Fibroblast of the aortic adventitia (primary cell): ENCODE measurements at regions not wholly inside any gene's neighbourhood (a gene's known extent, or its start where the extent isn't known, plus 50 kb on each side); places are given as distances from the start of the nearest gene placed in this dataset.

Experiments used
- DNase-seq: peaks from one replicate; pipeline ENCODE4 v3.0.0-alpha.2; 2010; ENCODE audit warnings: low read depth
- H3K4me3 ChIP-seq: 2 replicates; pipeline ENCODE4 v1.5.1; 2011; ENCODE audit warnings: low read depth, mild to moderate bottlenecking, control low read depth, low read length, moderate library complexity
- CTCF ChIP-seq: IDR thresholded peaks from 2 replicates; pipeline ENCODE4 v1.5.1; 2011; ENCODE audit warnings: mild to moderate bottlenecking, low read length, control low read depth, inconsistent platforms; ENCODE audit not compliant: insufficient read depth

DNA sequence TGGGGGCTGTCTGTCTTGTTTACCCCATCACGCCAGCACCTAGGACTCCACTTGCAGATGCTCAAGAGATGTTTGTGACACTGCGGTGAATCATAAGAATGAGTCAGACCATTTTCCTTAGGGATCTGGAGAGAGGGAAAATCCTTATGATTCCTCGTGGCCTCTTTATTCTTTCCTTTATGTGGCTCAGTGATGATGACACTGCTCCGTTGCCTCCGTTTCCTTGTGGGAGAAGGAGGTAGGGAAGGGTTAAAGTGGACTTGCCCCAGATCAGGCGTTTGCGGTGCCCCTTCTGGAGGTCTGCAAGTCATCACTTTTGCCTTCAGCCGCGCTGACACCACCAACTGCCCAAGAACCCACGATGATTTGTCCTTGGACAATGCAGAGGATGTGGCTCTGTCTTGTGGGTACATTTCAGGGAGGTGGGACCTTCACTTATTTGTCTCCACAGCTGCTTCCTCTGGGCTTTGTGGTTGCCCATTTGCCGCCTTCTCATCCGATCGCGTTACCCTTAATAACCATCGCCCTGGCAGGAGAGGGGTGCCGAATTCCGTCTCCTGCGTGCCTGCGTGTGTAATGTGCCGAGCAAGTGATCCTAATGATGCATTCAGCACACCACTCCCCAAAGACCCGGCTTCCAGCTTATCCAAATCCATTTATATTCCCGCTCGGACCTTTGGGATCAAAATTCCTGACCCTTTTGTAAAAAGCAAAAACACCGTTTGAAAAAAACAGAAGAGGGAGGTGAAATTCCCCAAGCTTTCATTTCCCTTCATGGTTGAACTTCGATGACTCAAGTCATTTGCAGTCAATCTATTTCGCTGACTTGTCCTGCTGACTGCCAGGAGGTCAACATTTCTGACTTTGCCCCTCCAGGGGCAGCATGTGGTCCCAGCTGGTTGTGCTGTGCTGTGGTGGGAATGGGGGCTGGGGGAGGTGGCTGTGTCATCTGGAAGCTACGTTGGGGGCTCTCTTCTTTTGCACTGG is 87.2 kb upstream of the IRX3 start:
- peak; percentile 74 for DNase-seq
- no peak for TF ChIP-seq CTCF
- H3K4me3 ChIP-seq = peak overlapping the region; percentile 46

- DNase-seq = no peak
- no peak overlapping the region for H3K4me3 ChIP-seq
- no peak for TF ChIP-seq CTCF
Measured at GRCh38 chr16:54370278-54371040, 83.9 kb upstream of the IRX3 start.

DNA sequence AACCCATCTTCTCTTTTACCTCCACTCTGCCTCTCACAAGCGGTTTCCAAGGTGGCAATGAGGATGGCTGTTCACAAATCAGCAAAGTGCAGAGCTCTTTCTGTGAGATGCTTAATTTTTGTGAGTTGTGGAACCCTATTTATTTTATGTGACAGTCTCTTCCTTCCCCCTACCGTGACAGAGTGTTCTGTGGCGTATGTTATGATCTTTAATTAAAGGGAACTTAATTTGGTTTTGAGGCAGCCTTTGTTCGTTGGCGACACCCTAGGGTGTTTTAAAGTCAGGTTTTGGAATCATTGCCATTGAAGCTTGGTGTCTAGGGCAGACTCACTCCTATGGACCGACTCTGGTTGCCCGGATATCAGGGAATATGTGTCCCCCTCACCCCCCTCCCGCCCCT is 83.3 kb upstream of the IRX3 start:
- H3K4me3 ChIP-seq = no peak overlapping the region
- DNase-seq = no peak
- TF ChIP-seq CTCF = no peak

DNA sequence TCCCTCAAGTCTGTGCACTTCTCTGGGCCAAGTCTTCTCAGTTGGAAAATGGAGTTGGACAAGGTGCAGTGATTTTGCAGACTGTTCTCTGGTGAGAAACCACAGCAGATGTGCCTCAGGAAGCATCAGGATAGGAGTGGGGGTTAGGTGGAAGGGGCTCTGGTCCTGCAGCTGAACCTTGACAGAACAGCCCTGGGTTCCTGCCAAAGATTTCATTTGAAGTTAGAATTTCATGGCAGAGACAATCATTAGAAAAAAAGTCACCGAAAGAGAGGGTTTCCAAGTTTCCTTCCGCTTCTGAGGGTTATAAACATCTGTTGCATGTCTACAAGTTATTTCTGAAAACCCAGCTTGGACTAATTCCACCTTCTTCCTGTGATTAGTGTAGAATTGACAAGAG is 80.4 kb upstream of the IRX3 start:
- TF ChIP-seq CTCF = no peak
- no peak for DNase-seq
- no peak overlapping the region for H3K4me3 ChIP-seq

DNA sequence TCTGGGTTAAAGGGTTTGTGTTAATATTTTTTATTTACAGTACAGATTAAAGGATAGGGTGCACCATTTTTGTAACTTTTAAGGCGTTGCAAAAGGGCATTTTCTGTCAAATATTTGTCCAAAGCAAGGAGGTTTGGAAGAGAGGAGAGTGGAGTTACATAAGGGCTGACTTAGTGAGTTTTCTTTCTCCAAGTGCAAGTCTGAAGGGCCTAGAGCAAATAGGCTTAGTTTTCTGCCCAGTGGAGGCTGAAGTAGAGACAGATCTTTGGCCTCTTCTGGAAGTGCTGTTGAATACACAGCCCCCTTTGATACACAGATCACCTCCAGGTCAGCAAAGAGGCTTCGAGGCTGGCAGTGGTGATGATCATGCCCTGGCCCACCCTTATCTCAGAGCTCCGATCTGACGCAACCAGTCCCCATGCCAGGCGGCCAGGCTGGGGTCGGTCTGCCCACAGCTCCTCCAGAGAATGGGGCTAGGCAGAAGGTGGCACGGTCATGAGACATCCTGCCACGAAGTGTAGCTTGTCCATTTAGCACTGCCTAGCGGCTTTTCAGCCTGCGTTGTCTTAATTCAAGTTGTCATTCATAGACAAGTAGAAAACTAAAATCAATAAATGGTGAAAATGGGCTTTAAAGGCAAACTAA is 79.5 kb upstream of the IRX3 start:
- no peak for TF ChIP-seq CTCF
- no peak for DNase-seq
- H3K4me3 ChIP-seq = no peak overlapping the region

GRCh38 chr16:54363766-54364165 is 77.2 kb upstream of the IRX3 start:
- TF ChIP-seq CTCF = no peak
- H3K4me3 ChIP-seq = no peak overlapping the region
- DNase-seq = no peak
